IPS-18c (cell line): ENCODE measurements at regions not wholly inside any gene's neighbourhood (a gene's known extent, or its start where the extent isn't known, plus 50 kb on each side); places are given as distances from the start of the nearest gene placed in this dataset.
"Not testable (repeated sequence)": the region's sequence is repeated elsewhere in the genome, so short reads cannot be mapped to it uniquely, and the experiment has no call there.

ENCODE experiments used
- H3K4me3 ChIP-seq: 2 replicates; pipeline ENCODE4 v1.7.0; 2013; ENCODE audit warnings: low read depth, mild to moderate bottlenecking, low read length, moderate library complexity; ENCODE audit not compliant: insufficient read depth
- H3K9me3 ChIP-seq: one replicate; pipeline ENCODE4 v1.6.1; 2013; ENCODE audit warnings: mild to moderate bottlenecking, low read length, moderate library complexity; ENCODE audit not compliant: control insufficient read depth, insufficient read depth

GRCh38 chr10:30722956-30723620 is 93.5 kb upstream of the LYZL2 start:
- Histone ChIP-seq H3K4me3 (no peak overlapping the region), H3K9me3 (peaks cover 2% of the 10 kb centered on the region)

- H3K9me3 ChIP-seq = no peaks in the 10 kb centered on the region
- H3K4me3 ChIP-seq = no peak overlapping the region
These were observed 90.3 kb upstream of the LYZL2 start for GRCh38 chr10:30719832-30720231.

GRCh38 chr10:30709700-30710358 is 80.3 kb upstream of the LYZL2 start:
- Histone ChIP-seq H3K4me3 (no peak overlapping the region), H3K9me3 (peaks cover 3% of the 10 kb centered on the region)

GRCh38 chr10:30709229-30709628 is 79.7 kb upstream of the LYZL2 start:
- H3K9me3 ChIP-seq = peaks cover 3% of the 10 kb centered on the region
- H3K4me3 ChIP-seq = no peak overlapping the region

GRCh38 chr10:30708234-30708633 is 78.7 kb upstream of the LYZL2 start:
- H3K9me3 ChIP-seq = no peaks in the 10 kb centered on the region
- H3K4me3 ChIP-seq = no peak overlapping the region

GRCh38 chr10:30706189-30706588 is 76.6 kb upstream of the LYZL2 start:
- not testable (repeated sequence) for H3K9me3 ChIP-seq, H3K4me3 ChIP-seq

GRCh38 chr10:30705625-30706149 is 76.1 kb upstream of the LYZL2 start:
- H3K9me3 ChIP-seq = no peaks in the 10 kb centered on the region
- no peak overlapping the region for H3K4me3 ChIP-seq

- Histone ChIP-seq H3K4me3 (no peak overlapping the region), H3K9me3 (no peaks in the 10 kb centered on the region)
These were observed 75.6 kb upstream of the LYZL2 start for GRCh38 chr10:30705101-30705624.

- H3K9me3 ChIP-seq, H3K4me3 ChIP-seq: not testable (repeated sequence)
These were observed 75.1 kb upstream of the LYZL2 start for GRCh38 chr10:30704601-30705100.

- Histone ChIP-seq H3K4me3 (no peak overlapping the region), H3K9me3 (no peaks in the 10 kb centered on the region)
These were observed 74.6 kb upstream of the LYZL2 start for GRCh38 chr10:30704026-30704600.

GRCh38 chr10:30703446-30703845 is 73.9 kb upstream of the LYZL2 start:
- H3K9me3 ChIP-seq, H3K4me3 ChIP-seq: not testable (repeated sequence)

- Histone ChIP-seq H3K9me3 (no peaks in the 10 kb centered on the region), H3K4me3 (no peak overlapping the region)
These were observed 73.3 kb upstream of the LYZL2 start for GRCh38 chr10:30702860-30703259.

- no peaks in the 10 kb centered on the region for H3K9me3 ChIP-seq
- no peak overlapping the region for H3K4me3 ChIP-seq
These were observed 72.1 kb upstream of the LYZL2 start for GRCh38 chr10:30701451-30702173.

- no peak overlapping the region for H3K4me3 ChIP-seq
- H3K9me3 ChIP-seq = no peaks in the 10 kb centered on the region
These were observed 68.3 kb upstream of the LYZL2 start for GRCh38 chr10:30697806-30698205.

GRCh38 chr10:30697221-30697620 is 67.7 kb upstream of the LYZL2 start:
- H3K9me3 ChIP-seq, H3K4me3 ChIP-seq: not testable (repeated sequence)

- H3K9me3 ChIP-seq, H3K4me3 ChIP-seq: not testable (repeated sequence)
These were observed 67.0 kb upstream of the LYZL2 start for GRCh38 chr10:30696416-30697185.
